ENCODE measurements at regions not wholly inside any gene's neighbourhood (a gene's known extent, or its start where the extent isn't known, plus 50 kb on each side); places are given as distances from the start of the nearest gene placed in this dataset.
A peak's percentile ranks its signal among the peaks of the same experiment; 100 is the strongest.
"Not testable (repeated sequence)": the region's sequence is repeated elsewhere in the genome, so short reads cannot be mapped to it uniquely, and the experiment has no call there.

GRCh38 chr3:124651416-124651815, 78.8 kb upstream of the UMPS start:
- not testable (repeated sequence) for DNase-seq

GRCh38 chr3:124652009-124652408, 78.2 kb upstream of the UMPS start:
- DNase-seq = no peak

GRCh38 chr3:124653071-124653796, 77.0 kb upstream of the UMPS start:
- DNase-seq = no peak

DNA sequence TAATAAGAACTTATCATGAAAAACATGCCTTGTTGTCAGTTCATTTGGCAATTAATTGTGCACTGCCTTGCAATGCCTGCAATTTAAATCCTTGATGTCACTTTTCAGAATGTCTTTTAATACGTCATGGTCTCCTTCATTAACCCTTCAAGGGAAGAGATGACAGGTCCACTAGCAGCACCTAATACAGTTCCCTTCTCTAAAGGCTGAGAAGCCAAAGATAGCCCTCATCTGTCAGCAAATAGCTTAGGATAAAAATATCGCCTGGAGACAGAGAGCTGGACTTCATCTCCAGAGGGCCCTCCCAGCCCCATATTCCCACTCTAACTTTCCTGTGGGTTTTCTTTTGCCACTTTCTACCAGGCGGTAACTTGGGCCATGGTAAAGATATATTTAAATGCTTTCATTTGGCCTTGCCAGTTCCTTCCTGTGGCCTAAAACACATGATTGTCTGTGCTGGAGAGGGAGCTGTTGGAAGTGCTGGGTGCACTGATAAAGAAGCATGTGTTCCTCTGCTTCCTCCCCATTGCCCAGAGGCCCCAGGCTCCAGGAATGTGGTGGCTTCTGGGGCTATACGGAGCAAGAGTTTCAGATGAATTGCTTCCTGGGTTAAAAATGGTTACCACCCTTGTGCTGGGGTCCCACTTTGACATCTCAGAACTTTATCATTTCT, 76.3 kb upstream of the UMPS start:
- DNase-seq = no peak

- DNase-seq = no peak
Measured at GRCh38 chr3:124654470-124654845, 75.8 kb upstream of the UMPS start.

- no peak for DNase-seq
Measured at GRCh38 chr3:124656531-124656930, 73.7 kb upstream of the UMPS start.

- no peak for DNase-seq
Measured at GRCh38 chr3:124657138-124657537, 73.1 kb upstream of the UMPS start.

GRCh38 chr3:124658270-124658669, 72.0 kb upstream of the UMPS start:
- no peak for DNase-seq

GRCh38 chr3:124659175-124659574, 71.1 kb upstream of the UMPS start:
- no peak for DNase-seq

- no peak for DNase-seq
Measured at GRCh38 chr3:124660599-124660998, 69.7 kb upstream of the UMPS start.

- no peak for DNase-seq
Measured at GRCh38 chr3:124663690-124664089, 66.6 kb upstream of the UMPS start.

DNA sequence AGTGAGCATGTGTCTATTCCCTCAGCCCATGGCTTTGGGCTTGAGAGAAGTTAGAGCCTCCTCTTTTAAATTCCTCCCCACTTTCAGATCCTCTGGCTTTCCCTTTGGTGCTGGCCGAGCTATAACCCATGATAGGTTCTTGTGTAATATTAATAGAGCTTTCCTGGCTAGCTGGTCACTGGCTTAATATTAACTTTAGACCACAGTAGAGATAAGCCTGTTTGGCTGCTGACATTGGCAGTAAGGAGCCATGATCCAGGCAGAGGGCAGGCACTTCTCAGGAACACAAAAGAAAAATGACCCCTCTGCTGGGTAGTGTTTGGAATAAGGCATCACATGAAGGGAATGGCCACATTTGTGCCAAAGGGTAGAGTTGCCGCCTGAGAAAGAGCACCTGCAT, 65.4 kb upstream of the UMPS start:
- DNase-seq = no peak

DNA sequence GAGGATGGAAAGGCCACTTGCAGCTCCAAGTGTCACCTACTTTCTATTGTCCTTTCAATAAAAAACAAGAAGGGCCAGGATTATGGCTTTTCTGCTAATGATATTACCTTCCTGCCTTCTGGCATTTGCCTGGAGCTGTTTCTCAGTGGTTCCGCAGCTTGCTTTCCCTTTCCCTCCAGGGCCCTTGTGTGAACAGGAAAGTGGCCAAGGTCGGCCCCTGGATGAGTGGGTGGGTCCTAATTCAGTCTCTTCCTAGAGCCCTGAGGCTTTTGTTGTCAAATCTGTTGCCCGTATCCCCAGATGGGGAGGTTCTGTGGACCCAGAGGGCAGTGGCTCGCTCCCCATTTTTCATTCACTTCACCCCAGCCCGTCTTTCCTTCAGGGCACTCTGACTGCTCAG, 64.2 kb upstream of the UMPS start:
- DNase-seq = no peak

DNA sequence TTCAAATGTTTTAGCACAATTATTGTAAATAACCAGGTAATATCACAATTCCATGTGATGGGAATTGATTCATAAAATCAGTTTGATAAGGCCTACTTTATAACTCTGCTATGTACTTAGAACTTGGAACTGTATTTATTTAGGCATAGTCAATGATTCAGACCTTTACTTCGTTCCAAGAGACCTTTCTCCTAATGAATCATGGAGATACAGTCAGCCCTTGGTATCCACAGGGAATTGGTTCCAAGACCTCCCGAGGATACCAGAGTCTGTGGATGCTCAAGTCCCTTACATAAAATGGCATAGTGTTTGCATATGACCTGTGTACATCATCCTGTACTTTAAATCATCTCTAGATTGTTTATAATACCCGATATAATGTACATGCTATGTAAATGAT, 60.8 kb upstream of the UMPS start:
- DNase-seq = no peak

- peak; percentile 14 for DNase-seq
Measured at GRCh38 chr3:124671106-124671505, 59.1 kb upstream of the UMPS start.

DNA sequence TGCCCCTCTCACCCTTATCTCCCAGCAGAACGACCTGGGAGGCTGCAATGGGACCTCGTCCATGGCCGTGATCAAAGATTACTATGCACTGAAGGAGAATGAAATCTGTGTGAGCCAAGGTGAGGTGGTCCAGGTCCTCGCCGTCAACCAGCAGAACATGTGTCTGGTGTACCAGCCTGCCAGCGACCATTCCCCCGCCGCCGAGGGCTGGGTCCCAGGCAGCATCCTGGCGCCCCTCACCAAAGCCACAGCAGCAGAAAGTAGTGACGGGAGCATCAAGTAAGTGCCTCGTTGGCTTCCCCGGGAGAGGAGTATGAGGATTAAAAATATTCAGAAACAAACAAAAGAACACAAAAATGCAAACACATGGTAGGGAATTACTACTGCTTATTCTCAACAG, 55.9 kb upstream of the UMPS start:
- DNase-seq = no peak

GRCh38 chr3:124676236-124676635, 54.0 kb upstream of the UMPS start:
- DNase-seq = no peak

- DNase-seq = no peak
Measured at GRCh38 chr3:124679048-124679638, 51.1 kb upstream of the UMPS start.
